ENCODE measurements at regions not wholly inside any gene's neighbourhood (a gene's known extent, or its start where the extent isn't known, plus 50 kb on each side); places are given as distances from the start of the nearest gene placed in this dataset.

GRCh38 chr20:39830903-39831302 is 858.1 kb downstream of the MAFB start:
- TF ChIP-seq POLR2A (IDR thresholded peaks at IDR 0.05): no peak
- TF ChIP-seq, protein P1, sequence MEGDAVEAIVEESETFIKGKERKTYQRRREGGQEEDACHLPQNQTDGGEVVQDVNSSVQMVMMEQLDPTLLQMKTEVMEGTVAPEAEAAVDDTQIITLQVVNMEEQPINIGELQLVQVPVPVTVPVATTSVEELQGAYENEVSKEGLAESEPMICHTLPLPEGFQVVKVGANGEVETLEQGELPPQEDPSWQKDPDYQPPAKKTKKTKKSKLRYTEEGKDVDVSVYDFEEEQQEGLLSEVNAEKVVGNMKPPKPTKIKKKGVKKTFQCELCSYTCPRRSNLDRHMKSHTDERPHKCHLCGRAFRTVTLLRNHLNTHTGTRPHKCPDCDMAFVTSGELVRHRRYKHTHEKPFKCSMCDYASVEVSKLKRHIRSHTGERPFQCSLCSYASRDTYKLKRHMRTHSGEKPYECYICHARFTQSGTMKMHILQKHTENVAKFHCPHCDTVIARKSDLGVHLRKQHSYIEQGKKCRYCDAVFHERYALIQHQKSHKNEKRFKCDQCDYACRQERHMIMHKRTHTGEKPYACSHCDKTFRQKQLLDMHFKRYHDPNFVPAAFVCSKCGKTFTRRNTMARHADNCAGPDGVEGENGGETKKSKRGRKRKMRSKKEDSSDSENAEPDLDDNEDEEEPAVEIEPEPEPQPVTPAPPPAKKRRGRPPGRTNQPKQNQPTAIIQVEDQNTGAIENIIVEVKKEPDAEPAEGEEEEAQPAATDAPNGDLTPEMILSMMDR (IDR thresholded peaks at IDR 0.05): no peak
